OCI-LY7 (cell line): ENCODE measurements at regions not wholly inside any gene's neighbourhood (a gene's known extent, or its start where the extent isn't known, plus 50 kb on each side); places are given as distances from the start of the nearest gene placed in this dataset.

ENCODE experiments used
- BruUV-seq: library from RNA; stranded (reverse); fragments of 400-500 nt; replicated peaks from 2 replicates; lab custom pipeline; 2021; lab: Mats Ljungman, UMichigan
- CTCF ChIA-PET: fragments of 300-600 bp; sonication (Branson Sonifier 250); formaldehyde crosslinking; loops from one replicate; lab custom pipeline; 2022; ENCODE audit warnings: antibody characterized with exemption; ENCODE audit not compliant: unreplicated experiment; lab: Charles Lee
- POLR2A ChIA-PET: fragments of 300-600 bp; sonication (Branson Sonifier 250); formaldehyde crosslinking; loops from one replicate; lab custom pipeline; 2022; ENCODE audit warnings: antibody characterized with exemption; lab: Charles Lee
- DNase-seq: peaks from one replicate; pipeline ENCODE4 v3.0.0-alpha.2; 2015; ENCODE audit warnings: low spot score
- H2AFZ ChIP-seq: fragments of 200-600 bp; sonication (generic), shearing (Covaris generic); 2 replicates; pipeline ENCODE4 v1.6.1; 2014; ENCODE audit warnings: mild to moderate bottlenecking, antibody characterized with exemption, low read length, moderate library complexity
- H3K27ac ChIP-seq: fragments of 200-600 bp; sonication (generic); 2 replicates; pipeline ENCODE4 v1.5.1; 2014; ENCODE audit warnings: mixed run types, low read depth, mild to moderate bottlenecking, moderate library complexity, low read length, inconsistent platforms; ENCODE audit not compliant: poor library complexity, severe bottlenecking
- H3K36me3 ChIP-seq: fragments of 200-600 bp; sonication (generic); 2 replicates; pipeline ENCODE4 v1.6.1; 2014; ENCODE audit warnings: mild to moderate bottlenecking, antibody characterized with exemption, low read length, moderate library complexity, mixed read lengths; ENCODE audit not compliant: insufficient read depth
- H3K4me1 ChIP-seq: fragments of 200-600 bp; sonication (generic); 2 replicates; pipeline ENCODE4 v1.5.1; 2014; ENCODE audit warnings: mild to moderate bottlenecking, low read length; ENCODE audit not compliant: insufficient read depth, poor library complexity, severe bottlenecking
- H3K4me2 ChIP-seq: fragments of 200-600 bp; sonication (generic); 2 replicates; pipeline ENCODE4 v1.6.1; 2014; ENCODE audit warnings: mild to moderate bottlenecking, low read length
- H3K4me3 ChIP-seq: fragments of 200-600 bp; sonication (generic); 2 replicates; pipeline ENCODE4 v1.5.1; 2014; ENCODE audit warnings: mild to moderate bottlenecking, low read depth, low read length; ENCODE audit not compliant: poor library complexity, severe bottlenecking
- H3K79me2 ChIP-seq: fragments of 200-600 bp; sonication (generic); 2 replicates; pipeline ENCODE4 v1.6.1; 2016; ENCODE audit warnings: low read depth, mild to moderate bottlenecking, low read length, moderate library complexity, mixed read lengths; ENCODE audit not compliant: insufficient read depth
- H3K9me2 ChIP-seq: fragments of 200-600 bp; sonication (generic); 2 replicates; pipeline ENCODE4 v1.6.1; 2016; ENCODE audit warnings: mild to moderate bottlenecking, low read length, mixed read lengths; ENCODE audit not compliant: insufficient read depth
- H3K9me3 ChIP-seq: fragments of 200-600 bp; sonication (generic); 2 replicates; pipeline ENCODE4 v1.6.1; 2014; ENCODE audit warnings: mild to moderate bottlenecking, mixed run types, low read length, mixed read lengths
- H4K20me1 ChIP-seq: fragments of 200-600 bp; sonication (generic); 2 replicates; pipeline ENCODE4 v1.6.1; 2014; ENCODE audit warnings: mild to moderate bottlenecking, antibody characterized with exemption, low read length, moderate library complexity, mixed read lengths; ENCODE audit not compliant: insufficient read depth
- CTCF ChIP-seq: fragments of 200-600 bp; sonication (generic); conservative IDR thresholded peaks from 2 replicates; pipeline ENCODE4 v1.5.1; 2014; ENCODE audit warnings: mild to moderate bottlenecking, antibody characterized with exemption, low read length, moderate library complexity, mixed read lengths
- EZH2phosphoT487 ChIP-seq: fragments of 200-600 bp; sonication (generic); IDR thresholded peaks from 2 replicates; pipeline ENCODE4 v1.6.1; 2018; ENCODE audit warnings: low read depth, borderline replicate concordance, mild to moderate bottlenecking, mixed run types, antibody characterized with exemption, low read length, moderate library complexity, mixed read lengths
- intact Hi-C: fragments of 100-400 bp; cut with micrococcal nuclease; formaldehyde crosslinking; loops from one replicate; pipeline ENCODE4 v1.10.0; 2022; ENCODE audit not compliant: unreplicated experiment

DNA sequence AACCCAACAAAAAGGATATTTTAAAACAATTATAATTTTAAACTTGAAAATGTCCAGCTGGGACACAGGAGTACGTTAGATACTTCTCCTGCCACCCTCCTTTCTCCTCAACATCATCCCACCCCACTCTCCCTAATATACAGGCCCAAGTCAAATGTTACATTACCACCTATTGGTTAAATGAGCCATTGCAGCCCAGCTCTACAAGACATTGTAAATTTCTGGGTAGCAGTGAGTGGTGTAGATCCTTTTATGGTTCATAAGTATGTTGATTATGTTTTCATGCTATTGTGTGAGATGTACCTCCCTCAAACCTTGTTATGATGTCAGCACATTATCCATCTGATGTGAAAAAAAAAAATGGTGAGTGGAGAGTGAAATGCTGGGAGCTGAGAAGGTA is 187.1 kb upstream of the BCOR start:
- ChIA-PET POLR2A (no interaction called here), CTCF (no interaction called here)
- no peak for DNase-seq
- H3K79me2 ChIP-seq = no peaks in the 10 kb centered on the region
- H3K4me2 ChIP-seq = no peak overlapping the region
- H3K27ac ChIP-seq = no peak overlapping the region
- no peaks in the 10 kb centered on the region for H3K9me2 ChIP-seq
- no peak overlapping the region for H2AFZ ChIP-seq
- H4K20me1 ChIP-seq = no peaks in the 10 kb centered on the region
- no peaks in the 10 kb centered on the region for H3K9me3 ChIP-seq
- H3K4me3 ChIP-seq = no peak overlapping the region
- intact Hi-C loops = no loop called here
- H3K36me3 ChIP-seq = no peaks in the 10 kb centered on the region
- BruUV-seq = no TSS peak
- H3K4me1 ChIP-seq = no peaks in the 10 kb centered on the region
- TF ChIP-seq EZH2phosphoT487 (no peak), CTCF (0 out of 2 replicates have a peak, but pooled peaks have one; percentile 28)

DNA sequence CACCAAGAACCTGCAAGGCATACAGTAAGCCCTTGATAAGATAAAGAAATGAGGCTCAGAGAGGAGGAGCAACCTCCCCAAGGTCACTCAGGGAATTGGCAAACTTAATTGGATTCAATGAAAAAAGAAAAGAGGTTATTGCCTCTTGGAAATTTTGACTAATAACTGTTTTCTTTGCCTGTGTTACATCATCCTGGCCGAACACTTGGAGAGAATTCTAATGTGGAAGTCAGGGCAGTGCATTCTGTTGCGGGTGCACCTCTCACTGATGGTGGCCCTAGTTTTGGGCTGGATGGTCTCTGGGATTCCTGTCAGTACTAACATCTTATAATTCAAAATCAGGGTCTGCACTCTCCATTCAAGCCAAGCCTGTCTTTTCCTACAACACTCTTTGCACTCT is 186.2 kb upstream of the BCOR start:
- intact Hi-C loops = no loop called here
- Histone ChIP-seq H3K4me1 (no peaks in the 10 kb centered on the region), H3K27ac (no peak overlapping the region), H3K36me3 (no peaks in the 10 kb centered on the region), H3K79me2 (no peaks in the 10 kb centered on the region), H4K20me1 (no peaks in the 10 kb centered on the region), H3K9me3 (no peaks in the 10 kb centered on the region), H3K9me2 (no peaks in the 10 kb centered on the region), H3K4me2 (no peak overlapping the region), H3K4me3 (no peak overlapping the region), H2AFZ (no peak overlapping the region)
- BruUV-seq = no TSS peak
- TF ChIP-seq CTCF (no peak), EZH2phosphoT487 (no peak)
- DNase-seq = no peak
- ChIA-PET POLR2A (no interaction called here), CTCF (no interaction called here)

- Histone ChIP-seq H3K36me3 (no peaks in the 10 kb centered on the region), H3K4me1 (no peaks in the 10 kb centered on the region), H4K20me1 (no peaks in the 10 kb centered on the region), H3K9me2 (no peaks in the 10 kb centered on the region), H2AFZ (no peak overlapping the region), H3K4me2 (no peak overlapping the region), H3K9me3 (no peaks in the 10 kb centered on the region), H3K79me2 (no peaks in the 10 kb centered on the region), H3K4me3 (no peak overlapping the region), H3K27ac (no peak overlapping the region)
- intact Hi-C loops = no loop called here
- ChIA-PET CTCF (no interaction called here), POLR2A (no interaction called here)
- no TSS peak for BruUV-seq
- TF ChIP-seq EZH2phosphoT487 (no peak), CTCF (no peak)
- DNase-seq = no peak
These were observed 185.3 kb upstream of the BCOR start for GRCh38 chrX:40282946-40283660.
